Calu3 (cell line): ENCODE measurements at regions not wholly inside any gene's neighbourhood (a gene's known extent, or its start where the extent isn't known, plus 50 kb on each side); places are given as distances from the start of the nearest gene placed in this dataset.

Experiments used
- BruUV-seq: library from RNA; stranded (reverse); fragments of 400-500 nt; replicated peaks from 2 replicates; lab custom pipeline; 2021; lab: Mats Ljungman, UMichigan
- CTCF ChIA-PET: fragments of 300-600 bp; sonication (Branson Sonifier 250); formaldehyde crosslinking; loops from one replicate; lab custom pipeline; 2022; ENCODE audit warnings: antibody characterized with exemption; lab: Charles Lee
- DNase-seq: peaks from one replicate; pipeline ENCODE4 v3.0.0; 2022
- H3K27ac Mint-ChIP-seq: one replicate; pipeline ENCODE4 v1.8.0; 2022; ENCODE audit warnings: mixed read lengths; ENCODE audit not compliant: unreplicated experiment
- H3K27me3 Mint-ChIP-seq: one replicate; pipeline ENCODE4 v1.8.0; 2022; ENCODE audit warnings: mixed read lengths; ENCODE audit not compliant: unreplicated experiment
- H3K36me3 Mint-ChIP-seq: one replicate; pipeline ENCODE4 v1.8.0; 2022; ENCODE audit warnings: mild to moderate bottlenecking, moderate library complexity, mixed read lengths; ENCODE audit not compliant: insufficient read depth, unreplicated experiment
- H3K4me1 Mint-ChIP-seq: one replicate; pipeline ENCODE4 v1.8.0; 2022; ENCODE audit warnings: mild to moderate bottlenecking, low read depth, mixed read lengths; ENCODE audit not compliant: unreplicated experiment
- H3K4me3 Mint-ChIP-seq: one replicate; pipeline ENCODE4 v1.8.0; 2022; ENCODE audit warnings: mild to moderate bottlenecking, low read depth, moderate library complexity, mixed read lengths; ENCODE audit not compliant: unreplicated experiment
- H3K9me3 Mint-ChIP-seq: one replicate; pipeline ENCODE4 v1.8.0; 2022; ENCODE audit warnings: low read depth, mixed read lengths; ENCODE audit not compliant: unreplicated experiment
- CTCF ChIP-seq: fragments of 200-600 bp; IDR thresholded peaks from one replicate; pipeline ENCODE4 v1.8.0; 2022; ENCODE audit warnings: antibody characterized with exemption; ENCODE audit not compliant: unreplicated experiment
- intact Hi-C: fragments of 100-400 bp; cut with micrococcal nuclease; formaldehyde crosslinking; loops from one replicate; pipeline ENCODE4 v1.10.0; 2022; ENCODE audit not compliant: unreplicated experiment

- H3K36me3 Mint-ChIP-seq = no peaks in the 10 kb centered on the region
These were observed 650.2 kb downstream of the INHBA start for GRCh38 chr7:41052736-41053135.

GRCh38 chr7:41052201-41052600 lies 650.7 kb downstream of the INHBA start:
- no peaks in the 10 kb centered on the region for H3K27me3 Mint-ChIP-seq
- no TSS peak for BruUV-seq
- no peak overlapping the region for H3K27ac Mint-ChIP-seq
- TF ChIP-seq CTCF = no peak
- H3K4me1 Mint-ChIP-seq = peaks cover 24% of the 10 kb centered on the region
- DNase-seq = no peak
- CTCF ChIA-PET = no interaction called here
- no peak overlapping the region for H3K4me3 Mint-ChIP-seq
- peaks cover 15% of the 10 kb centered on the region for H3K9me3 Mint-ChIP-seq
- intact Hi-C loops = no loop called here
- no peaks in the 10 kb centered on the region for H3K36me3 Mint-ChIP-seq

More at GRCh38 chr7:41052736-41053135, 650.2 kb downstream of the INHBA start:
- Mint-ChIP-seq H3K27me3 (no peaks in the 10 kb centered on the region), H3K27ac (no peak overlapping the region), H3K4me1 (peaks cover 19% of the 10 kb centered on the region), H3K4me3 (no peak overlapping the region), H3K9me3 (peaks cover 17% of the 10 kb centered on the region)
- BruUV-seq = no TSS peak
- no peak for TF ChIP-seq CTCF
- no peak for DNase-seq
- CTCF ChIA-PET = no interaction called here
- intact Hi-C loops = no loop called here

GRCh38 chr7:41051535-41051934 lies 651.4 kb downstream of the INHBA start:
- no peak for DNase-seq
- Mint-ChIP-seq H3K27ac (no peak overlapping the region), H3K9me3 (peaks cover 12% of the 10 kb centered on the region), H3K36me3 (peaks cover 4% of the 10 kb centered on the region), H3K27me3 (no peaks in the 10 kb centered on the region), H3K4me1 (peaks cover 31% of the 10 kb centered on the region), H3K4me3 (no peak overlapping the region)
- intact Hi-C loops = no loop called here
- no TSS peak for BruUV-seq
- TF ChIP-seq CTCF = no peak
- CTCF ChIA-PET = no interaction called here

GRCh38 chr7:41051062-41051461 lies 651.8 kb downstream of the INHBA start:
- Mint-ChIP-seq H3K36me3 (peaks cover 8% of the 10 kb centered on the region), H3K27me3 (no peaks in the 10 kb centered on the region), H3K4me3 (no peak overlapping the region), H3K9me3 (peaks cover 7% of the 10 kb centered on the region), H3K4me1 (peaks cover 36% of the 10 kb centered on the region), H3K27ac (no peak overlapping the region)
- no peak for DNase-seq
- intact Hi-C loops = no loop called here
- TF ChIP-seq CTCF = no peak
- CTCF ChIA-PET = no interaction called here
- BruUV-seq = no TSS peak
